ENCODE measurements at regions not wholly inside any gene's neighbourhood (a gene's known extent, or its start where the extent isn't known, plus 50 kb on each side); places are given as distances from the start of the nearest gene placed in this dataset.

- TF ChIP-seq CTCF (conservative IDR thresholded peaks at IDR 0.05; ENCODE audit: low read length): no peak
- no peak for TF ChIP-seq EZH2phosphoT487 (IDR thresholded peaks at IDR 0.05; ENCODE audit: borderline replicate concordance)
Observed at GRCh38 chr13:34803756-34804155, 138.3 kb upstream of the NBEA start.
